Mucosa of descending colon (tissue), 3 donors: ENCODE measurements at regions not wholly inside any gene's neighbourhood (a gene's known extent, or its start where the extent isn't known, plus 50 kb on each side); places are given as distances from the start of the nearest gene placed in this dataset.

Experiments
- ATAC-seq: fragments of 200-7000 bp; cut with Tn5 transposase; one replicate; pipeline ENCODE4 v1.9.1; 2020; ENCODE audit warnings: mild to moderate bottlenecking, moderate library complexity
- DNase-seq, 3 donors: peaks; one replicate each; pipeline ENCODE4 v3.0.0-alpha.2; 2020
- H3K36me3 ChIP-seq: fragments of 200-600 bp; one replicate; pipeline ENCODE4 v1.8.0; 2021; ENCODE audit warnings: low read depth, mild to moderate bottlenecking
- H3K4me1 ChIP-seq: fragments of 200-600 bp; one replicate; pipeline ENCODE4 v1.8.0; 2021; ENCODE audit warnings: low read depth, mild to moderate bottlenecking
- H3K4me3 ChIP-seq: fragments of 200-600 bp; one replicate; pipeline ENCODE4 v1.8.0; 2021; ENCODE audit warnings: mild to moderate bottlenecking
- H3K9me3 ChIP-seq: fragments of 200-600 bp; one replicate; pipeline ENCODE4 v1.8.0; 2021; ENCODE audit warnings: mild to moderate bottlenecking
- CTCF ChIP-seq: fragments of 200-600 bp; IDR thresholded peaks from one replicate; pipeline ENCODE4 v1.8.0; 2022; ENCODE audit warnings: antibody characterized with exemption, mild to moderate bottlenecking
- intact Hi-C, 2 donors: fragments of 100-400 bp; cut with DNase I in 1 of 2; cut with micrococcal nuclease in 1 of 2; formaldehyde crosslinking; loops; one replicate each; pipeline versions ENCODE4 v1.11.0 to v1.11.1; 2022; cut with DNase I, micrococcal nuclease
- donor health status: DM: no; HTN: no; CAD: no; lungs with moderate emphysema.
- donor health status: DM: no; HTN: no; CAD: no.
- donor health status: DM: no; HTN: yes; CAD: no.

- no peak for TF ChIP-seq CTCF
- DNase-seq, result no peak
- no peak overlapping the region for H3K4me3 ChIP-seq
- H3K4me1 ChIP-seq, result no peaks in the 10 kb centered on the region
- intact Hi-C loops, result no loop called here
- ATAC-seq, result no peak
- H3K9me3 ChIP-seq, result no peaks in the 10 kb centered on the region
- no peaks in the 10 kb centered on the region for H3K36me3 ChIP-seq
Observed at GRCh38 chr2:133948610-133949290, 305.1 kb upstream of the MGAT5 start.

DNA sequence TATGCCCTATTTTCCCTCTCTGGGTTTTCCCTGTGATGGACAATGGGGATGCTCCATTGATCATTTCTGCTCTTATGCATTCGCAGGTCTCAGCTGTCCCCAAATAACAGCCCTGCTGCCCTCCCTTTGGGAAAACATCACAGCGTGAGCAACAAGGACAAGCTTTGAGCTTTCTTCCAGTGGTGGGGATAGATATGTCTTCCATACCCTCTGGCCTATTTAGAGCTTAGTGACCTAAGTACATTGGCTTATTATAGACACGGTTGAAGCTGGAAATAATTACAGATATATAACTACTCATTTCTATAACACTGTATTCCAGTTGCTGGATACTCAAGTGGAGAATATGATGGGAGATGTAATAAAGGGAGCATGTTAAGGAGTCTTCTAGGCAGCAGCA lies 304.3 kb upstream of the MGAT5 start:
- no peak for TF ChIP-seq CTCF
- Histone ChIP-seq H3K4me3 (no peak overlapping the region), H3K36me3 (no peaks in the 10 kb centered on the region), H3K4me1 (no peaks in the 10 kb centered on the region), H3K9me3 (no peaks in the 10 kb centered on the region)
- ATAC-seq (no peak), DNase-seq (no peak)
- intact Hi-C loops, result no loop called here

GRCh38 chr2:133951209-133951608 lies 302.7 kb upstream of the MGAT5 start:
- H3K36me3 ChIP-seq, result no peaks in the 10 kb centered on the region
- no peak for TF ChIP-seq CTCF
- H3K9me3 ChIP-seq, result no peaks in the 10 kb centered on the region
- no peak overlapping the region for H3K4me3 ChIP-seq
- intact Hi-C loops, result no loop called here
- DNase-seq (no peak), ATAC-seq (no peak)
- no peaks in the 10 kb centered on the region for H3K4me1 ChIP-seq

DNA sequence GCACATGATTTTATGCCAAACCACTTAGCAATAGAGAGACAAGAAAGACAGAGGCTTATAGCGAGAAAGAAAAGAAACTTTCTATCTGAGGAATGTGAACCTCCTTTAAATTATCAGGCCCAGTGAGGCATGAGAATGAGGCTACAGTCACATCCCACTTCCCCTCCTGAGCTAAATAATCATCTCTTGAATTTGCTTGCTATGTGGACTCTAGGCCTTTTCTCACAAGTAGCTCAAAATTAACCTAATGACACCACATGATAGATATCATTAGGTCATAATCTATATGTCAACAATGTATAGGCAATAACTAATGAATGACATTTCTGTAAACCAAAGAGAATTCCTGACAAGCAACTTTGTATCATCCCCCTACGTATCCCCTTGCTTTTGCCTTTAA lies 301.5 kb upstream of the MGAT5 start:
- Histone ChIP-seq H3K36me3 (no peaks in the 10 kb centered on the region), H3K4me3 (no peak overlapping the region), H3K9me3 (no peaks in the 10 kb centered on the region), H3K4me1 (no peaks in the 10 kb centered on the region)
- DNase-seq (no peak), ATAC-seq (no peak)
- TF ChIP-seq CTCF, result no peak
- intact Hi-C loops, result no loop called here

- Histone ChIP-seq H3K4me3 (no peak overlapping the region), H3K9me3 (no peaks in the 10 kb centered on the region), H3K4me1 (no peaks in the 10 kb centered on the region), H3K36me3 (no peaks in the 10 kb centered on the region)
- no peak for TF ChIP-seq CTCF
- intact Hi-C loops, result no loop called here
- DNase-seq (no peak), ATAC-seq (no peak)
Observed at GRCh38 chr2:133952896-133953295, 301.0 kb upstream of the MGAT5 start.

GRCh38 chr2:133953524-133953923 lies 300.3 kb upstream of the MGAT5 start:
- no peak for TF ChIP-seq CTCF
- no peaks in the 10 kb centered on the region for H3K9me3 ChIP-seq
- intact Hi-C loops, result no loop called here
- no peaks in the 10 kb centered on the region for H3K36me3 ChIP-seq
- H3K4me1 ChIP-seq, result no peaks in the 10 kb centered on the region
- DNase-seq (no peak), ATAC-seq (peak; percentile 24)
- H3K4me3 ChIP-seq, result no peak overlapping the region
